Liver (tissue), 7 donors: ENCODE measurements at regions not wholly inside any gene's neighbourhood (a gene's known extent, or its start where the extent isn't known, plus 50 kb on each side); places are given as distances from the start of the nearest gene placed in this dataset.

Experiments used
- DNase-seq: peaks from one replicate; pipeline ENCODE4 v3.0.0-alpha.2; 2017; ENCODE audit warnings: low spot score
- H3K27ac ChIP-seq, 2 donors: one replicate each; pipeline ENCODE4 v1.7.0; 2013; ENCODE audit warnings: inconsistent platforms in 2 of 2, low read length in 2 of 2, control low read depth in 1 of 2, low read depth in 1 of 2, mild to moderate bottlenecking in 1 of 2
- H3K27me3 ChIP-seq, 4 donors: one replicate each; pipeline versions ENCODE4 v1.6.1 to v1.7.0; 2013; ENCODE audit warnings: low read length in 3 of 4, inconsistent platforms in 1 of 4, mild to moderate bottlenecking in 1 of 4, moderate library complexity in 1 of 4; ENCODE audit not compliant: control insufficient read depth in 4 of 4, insufficient read depth in 4 of 4
- H3K36me3 ChIP-seq, 4 donors: one replicate each; pipeline versions ENCODE4 v1.6.1 to v1.7.0; 2013; ENCODE audit warnings: low read length in 3 of 4, mild to moderate bottlenecking in 3 of 4, low read depth in 1 of 4, moderate library complexity in 1 of 4; ENCODE audit not compliant: control insufficient read depth in 4 of 4, insufficient read depth in 3 of 4
- H3K4me1 ChIP-seq, 4 donors: one replicate each; pipeline versions ENCODE4 v1.6.1 to v1.7.0; 2013; ENCODE audit warnings: low read length in 3 of 4, mild to moderate bottlenecking in 3 of 4, moderate library complexity in 1 of 4; ENCODE audit not compliant: control insufficient read depth in 4 of 4, insufficient read depth in 4 of 4
- H3K4me3 ChIP-seq, 3 donors: one replicate each; pipeline versions ENCODE4 v1.6.1 to v1.7.0; 2013; ENCODE audit warnings: low read length in 3 of 3, control low read depth in 1 of 3, low read depth in 1 of 3, mild to moderate bottlenecking in 1 of 3
- H3K9ac ChIP-seq, 2 donors: one replicate each; pipeline ENCODE4 v1.7.0; 2013; ENCODE audit warnings: low read length in 2 of 2, mild to moderate bottlenecking in 2 of 2, moderate library complexity in 2 of 2, control low read depth in 1 of 2, low read depth in 1 of 2
- H3K9me3 ChIP-seq, 4 donors: one replicate each; pipeline versions ENCODE4 v1.6.1 to v1.7.0; 2013; ENCODE audit warnings: low read length in 3 of 4; ENCODE audit not compliant: control insufficient read depth in 4 of 4
- ATF3 ChIP-seq: IDR thresholded peaks from 2 replicates; pipeline ENCODE4 v1.6.1; 2016; ENCODE audit warnings: antibody characterized with exemption
- EGR1 ChIP-seq, 2 donors: IDR thresholded peaks; 2 replicates each; pipeline ENCODE4 v1.6.1; 2016 to 2018; ENCODE audit warnings: antibody characterized with exemption in 2 of 2, low read depth in 2 of 2
- FOXA2 ChIP-seq: IDR thresholded peaks from 2 replicates; pipeline ENCODE4 v1.6.1; 2016; ENCODE audit warnings: antibody characterized with exemption
- GABPA ChIP-seq, 2 donors: IDR thresholded peaks in 1 of 2; conservative IDR thresholded peaks in 1 of 2; 2 replicates each; pipeline ENCODE4 v1.6.1; 2016; ENCODE audit warnings: antibody characterized with exemption in 2 of 2, mild to moderate bottlenecking in 1 of 2, moderate library complexity in 1 of 2
- HNF4A ChIP-seq, 2 donors: conservative IDR thresholded peaks; 2 replicates each; pipeline ENCODE4 v1.6.1; 2016; ENCODE audit warnings: antibody characterized with exemption in 2 of 2, mild to moderate bottlenecking in 2 of 2
- HNF4G ChIP-seq: IDR thresholded peaks from 2 replicates; pipeline ENCODE4 v1.6.1; 2016; ENCODE audit warnings: antibody characterized with exemption
- JUND ChIP-seq, 2 donors: IDR thresholded peaks; 2 replicates each; pipeline ENCODE4 v1.6.1; 2016; ENCODE audit warnings: antibody characterized with exemption in 2 of 2
- MAX ChIP-seq: IDR thresholded peaks from 2 replicates; pipeline ENCODE4 v1.6.1; 2016; ENCODE audit warnings: antibody characterized with exemption
- NR2F2 ChIP-seq: IDR thresholded peaks from 2 replicates; pipeline ENCODE4 v1.6.1; 2016; ENCODE audit warnings: antibody characterized with exemption
- RAD21 ChIP-seq, 2 donors: IDR thresholded peaks; 2 replicates each; pipeline ENCODE4 v1.6.1; 2016; ENCODE audit warnings: antibody characterized with exemption in 2 of 2, mild to moderate bottlenecking in 2 of 2
- REST ChIP-seq: IDR thresholded peaks from 2 replicates; pipeline ENCODE4 v1.6.1; 2016; ENCODE audit warnings: antibody characterized with exemption, mild to moderate bottlenecking
- RXRA ChIP-seq, 2 donors: IDR thresholded peaks; 2 replicates each; pipeline ENCODE4 v1.6.1; 2017 to 2018; ENCODE audit warnings: antibody characterized with exemption in 2 of 2, mild to moderate bottlenecking in 1 of 2
- SP1 ChIP-seq: IDR thresholded peaks from 2 replicates; pipeline ENCODE4 v1.6.1; 2018; ENCODE audit warnings: antibody characterized with exemption, mild to moderate bottlenecking
- TAF1 ChIP-seq: conservative IDR thresholded peaks from 2 replicates; pipeline ENCODE4 v1.6.1; 2016; ENCODE audit warnings: antibody characterized with exemption, mild to moderate bottlenecking
- YY1 ChIP-seq: IDR thresholded peaks from 2 replicates; pipeline ENCODE4 v1.6.1; 2016; ENCODE audit warnings: antibody characterized with exemption, mild to moderate bottlenecking
- ZBTB33 ChIP-seq: IDR thresholded peaks from 2 replicates; pipeline ENCODE4 v1.6.1; 2016; ENCODE audit warnings: antibody characterized with exemption
- WGBS: extraction: QIAGEN DNeasy Blood & Tissue Kit; methylation state at CpG from one replicate; pipeline ENCODE4 v1.1.7; 2013; 5-methylcytosine and 5-hydroxymethylcytosine counted together
- donor health status: healthy.
- donor health status: healthy.
- donor health status: healthy.
- donor health status: healthy.

GRCh38 chr15:77710206-77710605 lies 77.5 kb upstream of the LINGO1 start:
- no peak overlapping the region for H3K9ac ChIP-seq
- no peak overlapping the region for H3K4me3 ChIP-seq

More at GRCh38 chr15:77710206-77710605, 77.5 kb upstream of the LINGO1 start:
- DNase-seq = no peak
- no peaks in the 10 kb centered on the region for H3K4me1 ChIP-seq
- no peaks in the 10 kb centered on the region for H3K27me3 ChIP-seq
- no peaks in the 10 kb centered on the region for H3K36me3 ChIP-seq
- 70% methylated on average over 10 of the region's 10 CpGs for WGBS
- H3K9me3 ChIP-seq = no peaks in the 10 kb centered on the region
- no peak overlapping the region for H3K27ac ChIP-seq
- TF ChIP-seq RXRA (IDR thresholded peaks at IDR 0.05) = no peak
- TF ChIP-seq YY1 = no peak
- no peak for TF ChIP-seq RAD21 (IDR thresholded peaks at IDR 0.05)
- no peak for TF ChIP-seq HNF4A (conservative IDR thresholded peaks at IDR 0.05)
- no peak for TF ChIP-seq TAF1
- no peak for TF ChIP-seq JUND (IDR thresholded peaks at IDR 0.05)
- no peak for TF ChIP-seq NR2F2
- TF ChIP-seq HNF4G = no peak
- no peak for TF ChIP-seq MAX
- no peak for TF ChIP-seq FOXA2
- TF ChIP-seq ZBTB33 = no peak
- TF ChIP-seq SP1 = no peak
- TF ChIP-seq ATF3 = no peak
- TF ChIP-seq REST = no peak
- TF ChIP-seq EGR1 (IDR thresholded peaks at IDR 0.05; ENCODE audit: low read depth in 2 of 2) = no peak
- no peak for TF ChIP-seq GABPA (IDR thresholded peaks at IDR 0.05 in 1 of 2, conservative IDR thresholded peaks at IDR 0.05 in 1 of 2)
